Thymus (tissue), 11 donors: ENCODE measurements at regions not wholly inside any gene's neighbourhood (a gene's known extent, or its start where the extent isn't known, plus 50 kb on each side); places are given as distances from the start of the nearest gene placed in this dataset.

Experiments used
- DNase-seq, 9 donors: peaks; one replicate each; pipeline ENCODE4 v3.0.0-alpha.2; 2013; ENCODE audit warnings: low spot score in 9 of 9, low read depth in 6 of 9, missing footprints in 1 of 9
- H3K27ac ChIP-seq, 2 donors: one replicate each; pipeline ENCODE4 v1.5.1; 2013; ENCODE audit warnings: control low read depth in 1 of 2, low read depth in 1 of 2, low read length in 1 of 2, mild to moderate bottlenecking in 1 of 2, moderate library complexity in 1 of 2
- H3K27me3 ChIP-seq, 2 donors: one replicate each; pipeline ENCODE4 v1.5.1; 2013; ENCODE audit warnings: low read length in 1 of 2; ENCODE audit not compliant: control insufficient read depth in 2 of 2, insufficient read depth in 1 of 2
- H3K36me3 ChIP-seq, 2 donors: one replicate each; pipeline ENCODE4 v1.5.1; 2013; ENCODE audit warnings: low read length in 1 of 2, mild to moderate bottlenecking in 1 of 2, moderate library complexity in 1 of 2; ENCODE audit not compliant: control insufficient read depth in 2 of 2, insufficient read depth in 2 of 2
- H3K4me1 ChIP-seq, 2 donors: one replicate each; pipeline ENCODE4 v1.5.1; 2013; ENCODE audit warnings: low read length in 2 of 2; ENCODE audit not compliant: control insufficient read depth in 2 of 2, insufficient read depth in 2 of 2
- H3K4me3 ChIP-seq, 2 donors: one replicate each; pipeline ENCODE4 v1.5.1; 2013; ENCODE audit warnings: low read length in 2 of 2, control low read depth in 1 of 2, mild to moderate bottlenecking in 1 of 2
- H3K9me3 ChIP-seq, 2 donors: one replicate each; pipeline ENCODE4 v1.5.1; 2013; ENCODE audit warnings: low read length in 1 of 2, mild to moderate bottlenecking in 1 of 2; ENCODE audit not compliant: control insufficient read depth in 2 of 2, insufficient read depth in 1 of 2
- WGBS: extraction: QIAGEN DNeasy Blood & Tissue Kit; methylation state at CpG from one replicate; pipeline ENCODE4 v1.1.7; 2013; 5-methylcytosine and 5-hydroxymethylcytosine counted together
- donor health status: healthy.

DNA sequence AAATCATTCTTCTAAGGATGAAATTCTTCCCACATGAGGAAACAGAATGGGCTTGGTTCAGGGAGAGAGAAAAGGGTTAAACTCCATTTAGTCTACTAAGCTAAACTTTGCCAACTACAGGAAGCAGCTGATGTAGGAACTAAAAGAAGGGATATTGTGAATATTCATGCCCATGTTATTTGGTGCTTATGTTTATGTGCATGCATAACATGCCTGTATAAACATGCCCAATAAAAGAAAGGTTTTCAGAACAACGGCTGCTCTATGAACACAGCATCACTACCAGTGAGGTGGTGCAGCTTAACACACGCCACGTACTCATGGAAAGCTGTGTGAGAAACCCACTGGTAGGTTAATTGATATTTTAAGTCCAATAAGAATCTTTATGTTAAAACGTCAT lies 59.4 kb upstream of the VGLL4 start:
- H3K9me3 ChIP-seq, result no peaks in the 10 kb centered on the region
- DNase-seq, result no peak
- H3K4me3 ChIP-seq, result no peak overlapping the region
- H3K27me3 ChIP-seq, result no peaks in the 10 kb centered on the region
- no peak overlapping the region for H3K27ac ChIP-seq
- peaks cover 0 to 2% of the 10 kb centered on the region in 2 donors for H3K36me3 ChIP-seq
- 97% methylated on average over 4 of the region's 4 CpGs for WGBS
- H3K4me1 ChIP-seq, result no peaks in the 10 kb centered on the region

GRCh38 chr3:11699083-11699427 lies 55.3 kb upstream of the VGLL4 start:
- H3K4me1 ChIP-seq, result no peaks in the 10 kb centered on the region
- no peak for DNase-seq
- H3K27me3 ChIP-seq, result no peaks in the 10 kb centered on the region
- no peak overlapping the region for H3K4me3 ChIP-seq
- peaks cover 0 to 2% of the 10 kb centered on the region in 2 donors for H3K36me3 ChIP-seq
- 96% methylated on average over 2 of the region's 2 CpGs for WGBS
- no peak overlapping the region for H3K27ac ChIP-seq
- H3K9me3 ChIP-seq, result no peaks in the 10 kb centered on the region

GRCh38 chr3:11698326-11699082 lies 54.8 kb upstream of the VGLL4 start:
- 98% methylated on average over 7 of the region's 7 CpGs for WGBS
- H3K4me3 ChIP-seq, result no peak overlapping the region
- H3K27ac ChIP-seq, result no peak overlapping the region
- no peaks in the 10 kb centered on the region for H3K9me3 ChIP-seq
- peaks cover 0 to 2% of the 10 kb centered on the region in 2 donors for H3K36me3 ChIP-seq
- no peak for DNase-seq
- H3K27me3 ChIP-seq, result no peaks in the 10 kb centered on the region
- H3K4me1 ChIP-seq, result no peaks in the 10 kb centered on the region

- Histone ChIP-seq H3K4me3 (no peak overlapping the region), H3K27me3 (no peaks in the 10 kb centered on the region), H3K4me1 (no peaks in the 10 kb centered on the region), H3K9me3 (no peaks in the 10 kb centered on the region), H3K27ac (no peak overlapping the region), H3K36me3 (peaks cover 0 to 2% of the 10 kb centered on the region in 2 donors)
- DNase-seq, result no peak
- 98% methylated on average over 2 of the region's 2 CpGs for WGBS
These were observed 54.0 kb upstream of the VGLL4 start for GRCh38 chr3:11697701-11698100.

GRCh38 chr3:11696054-11696453 lies 52.3 kb upstream of the VGLL4 start:
- Histone ChIP-seq H3K27ac (no peak overlapping the region), H3K9me3 (no peaks in the 10 kb centered on the region), H3K36me3 (peaks cover 0 to 2% of the 10 kb centered on the region in 2 donors), H3K4me1 (no peaks in the 10 kb centered on the region), H3K4me3 (no peak overlapping the region), H3K27me3 (no peaks in the 10 kb centered on the region)
- 96% methylated on average over 2 of the region's 2 CpGs for WGBS
- DNase-seq, result no peak
